ENCODE measurements at regions not wholly inside any gene's neighbourhood (a gene's known extent, or its start where the extent isn't known, plus 50 kb on each side); places are given as distances from the start of the nearest gene placed in this dataset.

GRCh38 chr5:6218116-6218515 lies 160.2 kb downstream of the MED10 start:
- no peak overlapping the region for H3K27ac ChIP-seq (replicated peaks)
- DNase-seq (ENCODE audit: low read depth in 1 of 2, low spot score in 1 of 2): no peak
- no peaks in the 10 kb centered on the region for H3K27me3 ChIP-seq (ENCODE audit: insufficient read depth, poor library complexity, severe bottlenecking)
- TF ChIP-seq SPI1 (IDR thresholded peaks at IDR 0.05; ENCODE audit: borderline replicate concordance, low read depth): no peak
- no peak for TF ChIP-seq REST (IDR thresholded peaks at IDR 0.05; ENCODE audit: insufficient replicate concordance, low read depth)
- TF ChIP-seq POLR2AphosphoS5 (IDR thresholded peaks at IDR 0.05; ENCODE audit: low read depth): no peak
- no peak for TF ChIP-seq GABPA (IDR thresholded peaks at IDR 0.05; ENCODE audit: low read depth)
- TF ChIP-seq CTCF (IDR thresholded peaks at IDR 0.05; ENCODE audit: insufficient read depth, low read length): no peak
- no peak overlapping the region for H3K4me3 ChIP-seq (replicated peaks; ENCODE audit: insufficient read depth, low read length)

- Histone ChIP-seq H3K4me3 (replicated peaks; ENCODE audit: insufficient read depth, low read length) (no peak overlapping the region), H3K27me3 (ENCODE audit: insufficient read depth, poor library complexity, severe bottlenecking) (no peaks in the 10 kb centered on the region), H3K27ac (replicated peaks) (no peak overlapping the region)
- no peak for DNase-seq (ENCODE audit: low read depth in 1 of 2, low spot score in 1 of 2)
- no peak for TF ChIP-seq SPI1 (IDR thresholded peaks at IDR 0.05; ENCODE audit: borderline replicate concordance, low read depth)
- TF ChIP-seq POLR2AphosphoS5 (IDR thresholded peaks at IDR 0.05; ENCODE audit: low read depth): no peak
- TF ChIP-seq REST (IDR thresholded peaks at IDR 0.05; ENCODE audit: insufficient replicate concordance, low read depth): no peak
Observed at GRCh38 chr5:6216471-6217075, 161.8 kb downstream of the MED10 start.

GRCh38 chr5:6215891-6216290 lies 162.5 kb downstream of the MED10 start:
- H3K27ac ChIP-seq (replicated peaks): no peak overlapping the region
- no peak for TF ChIP-seq GABPA (IDR thresholded peaks at IDR 0.05; ENCODE audit: low read depth)
- TF ChIP-seq POLR2AphosphoS5 (IDR thresholded peaks at IDR 0.05; ENCODE audit: low read depth): no peak
- TF ChIP-seq REST (IDR thresholded peaks at IDR 0.05; ENCODE audit: insufficient replicate concordance, low read depth): no peak
- TF ChIP-seq CTCF (IDR thresholded peaks at IDR 0.05; ENCODE audit: insufficient read depth, low read length): no peak
- no peak for TF ChIP-seq SPI1 (IDR thresholded peaks at IDR 0.05; ENCODE audit: borderline replicate concordance, low read depth)
- no peak for DNase-seq (ENCODE audit: low read depth in 1 of 2, low spot score in 1 of 2)
- no peak overlapping the region for H3K4me3 ChIP-seq (replicated peaks; ENCODE audit: insufficient read depth, low read length)
- no peaks in the 10 kb centered on the region for H3K27me3 ChIP-seq (ENCODE audit: insufficient read depth, poor library complexity, severe bottlenecking)

Measured in HL-60 (cell line).